ENCODE measurements at regions not wholly inside any gene's neighbourhood (a gene's known extent, or its start where the extent isn't known, plus 50 kb on each side); places are given as distances from the start of the nearest gene placed in this dataset.

GRCh38 chr2:128452536-128453530, 134.2 kb upstream of the HS6ST1 start:
- Mint-ChIP-seq H3K27ac (no peak overlapping the region), H3K4me1 (ENCODE audit: low read depth) (no peaks in the 10 kb centered on the region), H3K27me3 (ENCODE audit: low read depth) (peaks cover 12% of the 10 kb centered on the region), H3K4me3 (no peak overlapping the region), H3K36me3 (ENCODE audit: insufficient read depth in 2 of 2) (no peaks in the 10 kb centered on the region), H3K9me3 (peaks cover 0 to 4% of the 10 kb centered on the region in 2 donors)
- no peak for ATAC-seq (replicated peaks in 1 of 2)
- no peak for DNase-seq

GRCh38 chr2:128454980-128455720, 136.5 kb upstream of the HS6ST1 start:
- no peaks in the 10 kb centered on the region for H3K36me3 Mint-ChIP-seq (ENCODE audit: insufficient read depth in 2 of 2)
- peaks cover 0 to 4% of the 10 kb centered on the region in 2 donors for H3K9me3 Mint-ChIP-seq
- DNase-seq: no peak

GRCh38 chr2:128455721-128456050, 137.0 kb upstream of the HS6ST1 start:
- Mint-ChIP-seq H3K27ac (no peak overlapping the region), H3K36me3 (ENCODE audit: insufficient read depth in 2 of 2) (peaks cover 0 to 2% of the 10 kb centered on the region in 2 donors), H3K27me3 (ENCODE audit: low read depth) (peaks cover 12% of the 10 kb centered on the region), H3K9me3 (peaks cover 0 to 4% of the 10 kb centered on the region in 2 donors), H3K4me3 (no peak overlapping the region), H3K4me1 (ENCODE audit: low read depth) (no peaks in the 10 kb centered on the region)
- DNase-seq: no peak
- no peak for ATAC-seq (replicated peaks in 1 of 2)

More at GRCh38 chr2:128454980-128455720, 136.5 kb upstream of the HS6ST1 start:
- Mint-ChIP-seq H3K4me1 (ENCODE audit: low read depth) (no peaks in the 10 kb centered on the region), H3K4me3 (no peak overlapping the region), H3K27me3 (ENCODE audit: low read depth) (peaks cover 12% of the 10 kb centered on the region), H3K27ac (no peak overlapping the region)
- no peak for ATAC-seq (replicated peaks in 1 of 2)

GRCh38 chr2:128456281-128456680, 137.6 kb upstream of the HS6ST1 start:
- Mint-ChIP-seq H3K4me3 (no peak overlapping the region), H3K27me3 (ENCODE audit: low read depth) (peaks cover 12% of the 10 kb centered on the region), H3K27ac (no peak overlapping the region), H3K4me1 (ENCODE audit: low read depth) (no peaks in the 10 kb centered on the region), H3K9me3 (peaks cover 0 to 4% of the 10 kb centered on the region in 2 donors), H3K36me3 (ENCODE audit: insufficient read depth in 2 of 2) (peaks cover 0 to 4% of the 10 kb centered on the region in 2 donors)
- DNase-seq (no peak), ATAC-seq (replicated peaks in 1 of 2) (no peak)

GRCh38 chr2:128457006-128457604, 138.4 kb upstream of the HS6ST1 start:
- H3K27ac Mint-ChIP-seq: no peak overlapping the region
- H3K27me3 Mint-ChIP-seq (ENCODE audit: low read depth): peaks cover 12% of the 10 kb centered on the region
- no peak overlapping the region for H3K4me3 Mint-ChIP-seq
- H3K36me3 Mint-ChIP-seq (ENCODE audit: insufficient read depth in 2 of 2): peaks cover 0 to 4% of the 10 kb centered on the region in 2 donors
- DNase-seq (no peak), ATAC-seq (replicated peaks in 1 of 2) (no peak)
- H3K4me1 Mint-ChIP-seq (ENCODE audit: low read depth): no peaks in the 10 kb centered on the region
- peaks cover 0 to 4% of the 10 kb centered on the region in 2 donors for H3K9me3 Mint-ChIP-seq

GRCh38 chr2:128457716-128458115, 139.0 kb upstream of the HS6ST1 start:
- H3K4me1 Mint-ChIP-seq (ENCODE audit: low read depth): no peaks in the 10 kb centered on the region
- no peak for DNase-seq
- H3K27ac Mint-ChIP-seq: no peak overlapping the region
- peaks cover 0 to 4% of the 10 kb centered on the region in 2 donors for H3K36me3 Mint-ChIP-seq (ENCODE audit: insufficient read depth in 2 of 2)
- no peak overlapping the region for H3K4me3 Mint-ChIP-seq
- peaks cover 12% of the 10 kb centered on the region for H3K27me3 Mint-ChIP-seq (ENCODE audit: low read depth)
- no peak for ATAC-seq (replicated peaks in 1 of 2)
- H3K9me3 Mint-ChIP-seq: no peaks in the 10 kb centered on the region

- no peaks in the 10 kb centered on the region for H3K4me1 Mint-ChIP-seq (ENCODE audit: low read depth)
- H3K27me3 Mint-ChIP-seq (ENCODE audit: low read depth): peaks cover 12% of the 10 kb centered on the region
- no peak for ATAC-seq (replicated peaks in 1 of 2)
- H3K9me3 Mint-ChIP-seq: no peaks in the 10 kb centered on the region
- no peak for DNase-seq
- peaks cover 0 to 4% of the 10 kb centered on the region in 2 donors for H3K36me3 Mint-ChIP-seq (ENCODE audit: insufficient read depth in 2 of 2)
- H3K4me3 Mint-ChIP-seq: no peak overlapping the region
- no peak overlapping the region for H3K27ac Mint-ChIP-seq
These were observed 139.8 kb upstream of the HS6ST1 start for GRCh38 chr2:128458505-128458904.

GRCh38 chr2:128464456-128464855, 145.8 kb upstream of the HS6ST1 start:
- H3K36me3 Mint-ChIP-seq (ENCODE audit: insufficient read depth in 2 of 2): peaks cover 9 to 12% of the 10 kb centered on the region in 2 donors
- no peak overlapping the region for H3K4me3 Mint-ChIP-seq
- no peaks in the 10 kb centered on the region for H3K4me1 Mint-ChIP-seq (ENCODE audit: low read depth)
- H3K27ac Mint-ChIP-seq: no peak overlapping the region
- peaks cover 10 to 12% of the 10 kb centered on the region in 2 donors for H3K9me3 Mint-ChIP-seq
- no peaks in the 10 kb centered on the region for H3K27me3 Mint-ChIP-seq (ENCODE audit: low read depth)
- DNase-seq (no peak), ATAC-seq (replicated peaks in 1 of 2) (no peak)

GRCh38 chr2:128465246-128466170, 146.8 kb upstream of the HS6ST1 start:
- H3K27me3 Mint-ChIP-seq (ENCODE audit: low read depth): no peaks in the 10 kb centered on the region
- H3K9me3 Mint-ChIP-seq: peaks cover 10 to 14% of the 10 kb centered on the region in 2 donors
- ATAC-seq (replicated peaks in 1 of 2) (no peak), DNase-seq (no peak)
- no peak overlapping the region for H3K27ac Mint-ChIP-seq
- H3K36me3 Mint-ChIP-seq (ENCODE audit: insufficient read depth in 2 of 2): peaks cover 12 to 13% of the 10 kb centered on the region in 2 donors
- H3K4me1 Mint-ChIP-seq (ENCODE audit: low read depth): no peaks in the 10 kb centered on the region
- no peak overlapping the region for H3K4me3 Mint-ChIP-seq

GRCh38 chr2:128466376-128466775, 147.7 kb upstream of the HS6ST1 start:
- ATAC-seq (replicated peaks in 1 of 2) (no peak), DNase-seq (no peak)
- peaks cover 13 to 16% of the 10 kb centered on the region in 2 donors for H3K36me3 Mint-ChIP-seq (ENCODE audit: insufficient read depth in 2 of 2)
- no peaks in the 10 kb centered on the region for H3K4me1 Mint-ChIP-seq (ENCODE audit: low read depth)
- H3K27ac Mint-ChIP-seq: no peak overlapping the region
- H3K9me3 Mint-ChIP-seq: peaks cover 10 to 14% of the 10 kb centered on the region in 2 donors
- H3K4me3 Mint-ChIP-seq: no peak overlapping the region
- H3K27me3 Mint-ChIP-seq (ENCODE audit: low read depth): no peaks in the 10 kb centered on the region

GRCh38 chr2:128466776-128467175, 148.1 kb upstream of the HS6ST1 start:
- DNase-seq (no peak), ATAC-seq (replicated peaks in 1 of 2) (no peak)
- Mint-ChIP-seq H3K27ac (no peak overlapping the region), H3K36me3 (ENCODE audit: insufficient read depth in 2 of 2) (peaks cover 13 to 16% of the 10 kb centered on the region in 2 donors), H3K4me1 (ENCODE audit: low read depth) (no peaks in the 10 kb centered on the region), H3K27me3 (ENCODE audit: low read depth) (no peaks in the 10 kb centered on the region), H3K9me3 (peaks cover 10 to 14% of the 10 kb centered on the region in 2 donors), H3K4me3 (no peak overlapping the region)

GRCh38 chr2:128467321-128467969, 148.8 kb upstream of the HS6ST1 start:
- H3K36me3 Mint-ChIP-seq (ENCODE audit: insufficient read depth in 2 of 2): peaks cover 16% of the 10 kb centered on the region in 2 donors
- no peak overlapping the region for H3K27ac Mint-ChIP-seq
- peaks cover 2% of the 10 kb centered on the region for H3K4me1 Mint-ChIP-seq (ENCODE audit: low read depth)
- H3K9me3 Mint-ChIP-seq: peaks cover 10 to 14% of the 10 kb centered on the region in 2 donors
- no peaks in the 10 kb centered on the region for H3K27me3 Mint-ChIP-seq (ENCODE audit: low read depth)
- no peak overlapping the region for H3K4me3 Mint-ChIP-seq
- DNase-seq (no peak), ATAC-seq (replicated peaks in 1 of 2) (no peak)
